ENCODE measurements at regions not wholly inside any gene's neighbourhood (a gene's known extent, or its start where the extent isn't known, plus 50 kb on each side); places are given as distances from the start of the nearest gene placed in this dataset.

GRCh38 chr9:551986-552929 lies 289.2 kb upstream of the DMRT1 start:
- no peak for TF ChIP-seq EZH2 (IDR thresholded peaks at IDR 0.05; ENCODE audit: borderline replicate concordance, low read depth, low read length, severe bottlenecking)
- TF ChIP-seq, protein P1, sequence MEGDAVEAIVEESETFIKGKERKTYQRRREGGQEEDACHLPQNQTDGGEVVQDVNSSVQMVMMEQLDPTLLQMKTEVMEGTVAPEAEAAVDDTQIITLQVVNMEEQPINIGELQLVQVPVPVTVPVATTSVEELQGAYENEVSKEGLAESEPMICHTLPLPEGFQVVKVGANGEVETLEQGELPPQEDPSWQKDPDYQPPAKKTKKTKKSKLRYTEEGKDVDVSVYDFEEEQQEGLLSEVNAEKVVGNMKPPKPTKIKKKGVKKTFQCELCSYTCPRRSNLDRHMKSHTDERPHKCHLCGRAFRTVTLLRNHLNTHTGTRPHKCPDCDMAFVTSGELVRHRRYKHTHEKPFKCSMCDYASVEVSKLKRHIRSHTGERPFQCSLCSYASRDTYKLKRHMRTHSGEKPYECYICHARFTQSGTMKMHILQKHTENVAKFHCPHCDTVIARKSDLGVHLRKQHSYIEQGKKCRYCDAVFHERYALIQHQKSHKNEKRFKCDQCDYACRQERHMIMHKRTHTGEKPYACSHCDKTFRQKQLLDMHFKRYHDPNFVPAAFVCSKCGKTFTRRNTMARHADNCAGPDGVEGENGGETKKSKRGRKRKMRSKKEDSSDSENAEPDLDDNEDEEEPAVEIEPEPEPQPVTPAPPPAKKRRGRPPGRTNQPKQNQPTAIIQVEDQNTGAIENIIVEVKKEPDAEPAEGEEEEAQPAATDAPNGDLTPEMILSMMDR (IDR thresholded peaks at IDR 0.05; ENCODE audit: extremely low read depth in 1 of 2, insufficient read depth in 1 of 2, low read depth in 1 of 2, low read length in 2 of 2): no peak
- no peak for TF ChIP-seq POLR2A (IDR thresholded peaks at IDR 0.05; ENCODE audit: low read depth, low read length)

Measured in endothelial cell of umbilical vein (primary cell).